Endometrium (tissue), 2 donors: ENCODE measurements at regions not wholly inside any gene's neighbourhood (a gene's known extent, or its start where the extent isn't known, plus 50 kb on each side); places are given as distances from the start of the nearest gene placed in this dataset.
"Not testable (repeated sequence)": the region's sequence is repeated elsewhere in the genome, so short reads cannot be mapped to it uniquely, and the experiment has no call there.

ENCODE experiments used
- FAIRE-seq: peaks from 2 replicates; lab custom pipeline; 2012; peaks lifted over from hg19 to GRCh38; lab: Jason Lieb, UNC
- donor health status: control.
- donor health status: control.

DNA sequence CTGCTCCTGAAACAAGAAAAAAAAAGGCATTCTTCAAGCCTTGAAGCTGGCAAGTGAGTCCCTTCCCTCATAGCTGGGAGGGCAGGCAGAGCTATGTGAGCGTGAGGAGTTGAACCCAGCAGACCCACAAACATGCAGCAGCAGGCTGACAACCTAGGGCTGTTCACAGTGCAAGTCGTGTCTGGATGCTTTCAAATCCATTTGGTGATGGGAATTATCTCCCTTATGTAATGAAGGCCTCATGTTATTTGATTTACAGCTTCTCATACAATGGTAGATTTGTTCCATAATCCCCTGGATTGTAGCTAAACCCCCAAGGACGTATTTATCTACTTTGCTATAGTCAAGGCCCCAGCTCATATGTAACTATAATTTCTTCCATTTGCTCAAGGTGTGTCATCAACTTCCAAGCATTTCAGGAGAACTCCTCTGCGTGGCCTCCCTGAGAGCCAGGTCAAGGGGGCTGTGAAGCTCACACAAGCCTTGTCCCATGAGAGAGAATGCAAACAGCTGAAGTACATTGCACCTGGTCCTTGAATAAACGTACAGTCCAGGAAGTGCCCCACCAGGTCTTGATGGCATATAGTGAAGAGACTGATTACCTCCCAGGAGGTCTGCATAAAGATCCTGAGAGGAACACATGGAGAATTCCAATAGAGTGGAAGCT lies 124.8 kb upstream of the SLC1A3 start:
- no peak for FAIRE-seq

DNA sequence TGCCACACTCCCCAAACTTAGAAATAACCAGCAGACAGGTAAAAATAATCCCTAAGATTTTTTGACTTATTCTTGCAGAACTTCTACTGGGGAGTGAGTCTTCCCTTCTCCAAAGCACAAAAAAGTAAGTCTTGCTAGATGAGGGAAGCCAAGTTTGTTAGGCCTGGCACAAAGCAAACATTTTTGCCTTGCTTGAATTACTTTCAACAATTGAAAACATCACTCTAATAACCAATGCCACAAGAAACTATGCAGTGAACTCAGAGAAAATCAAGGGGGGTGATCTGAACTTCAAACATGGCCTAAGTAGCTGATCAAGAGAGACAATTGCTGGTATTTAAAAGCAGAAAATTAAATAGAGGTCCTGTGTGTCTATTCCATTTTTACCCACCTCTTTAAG lies 123.6 kb upstream of the SLC1A3 start:
- no peak for FAIRE-seq

DNA sequence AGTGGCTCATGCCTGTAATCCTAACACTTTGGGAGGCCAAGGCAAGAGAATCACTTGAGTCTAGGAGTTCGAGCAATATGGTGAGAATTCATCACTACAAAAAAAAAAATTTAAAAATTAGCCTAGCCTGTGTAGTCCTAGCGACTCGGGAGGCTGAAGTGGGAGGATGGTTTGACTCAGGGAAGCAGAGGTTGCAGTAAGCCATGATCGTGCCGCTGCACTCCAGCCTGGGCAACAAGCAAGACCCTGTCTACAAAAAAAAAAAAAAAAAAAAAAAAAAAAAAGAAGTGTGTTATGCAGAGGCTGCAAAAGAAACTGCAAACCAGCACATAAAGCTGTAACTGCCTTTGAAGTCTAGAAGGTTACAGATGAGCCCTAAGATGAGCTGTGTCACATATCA lies 116.9 kb upstream of the SLC1A3 start:
- no peak for FAIRE-seq

DNA sequence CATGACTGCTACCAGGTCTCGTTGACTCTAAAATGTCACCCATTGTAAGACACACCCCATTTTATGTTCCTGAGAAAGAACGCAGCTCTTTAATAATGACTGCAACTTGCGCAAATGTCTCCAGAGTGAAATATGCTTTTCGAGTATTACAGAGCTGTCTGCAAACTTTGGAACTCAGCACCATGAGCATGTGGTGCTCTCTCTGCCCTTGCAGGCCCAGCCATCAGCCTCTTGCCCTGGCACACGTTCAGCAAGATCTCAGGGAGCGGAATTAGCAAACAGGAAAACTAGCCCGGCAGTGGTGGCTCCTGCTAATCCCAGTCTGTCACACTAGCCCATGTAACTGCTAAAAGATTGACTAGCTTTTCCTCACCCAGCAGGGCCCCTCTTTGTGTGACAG lies 114.5 kb upstream of the SLC1A3 start:
- FAIRE-seq, result no peak

DNA sequence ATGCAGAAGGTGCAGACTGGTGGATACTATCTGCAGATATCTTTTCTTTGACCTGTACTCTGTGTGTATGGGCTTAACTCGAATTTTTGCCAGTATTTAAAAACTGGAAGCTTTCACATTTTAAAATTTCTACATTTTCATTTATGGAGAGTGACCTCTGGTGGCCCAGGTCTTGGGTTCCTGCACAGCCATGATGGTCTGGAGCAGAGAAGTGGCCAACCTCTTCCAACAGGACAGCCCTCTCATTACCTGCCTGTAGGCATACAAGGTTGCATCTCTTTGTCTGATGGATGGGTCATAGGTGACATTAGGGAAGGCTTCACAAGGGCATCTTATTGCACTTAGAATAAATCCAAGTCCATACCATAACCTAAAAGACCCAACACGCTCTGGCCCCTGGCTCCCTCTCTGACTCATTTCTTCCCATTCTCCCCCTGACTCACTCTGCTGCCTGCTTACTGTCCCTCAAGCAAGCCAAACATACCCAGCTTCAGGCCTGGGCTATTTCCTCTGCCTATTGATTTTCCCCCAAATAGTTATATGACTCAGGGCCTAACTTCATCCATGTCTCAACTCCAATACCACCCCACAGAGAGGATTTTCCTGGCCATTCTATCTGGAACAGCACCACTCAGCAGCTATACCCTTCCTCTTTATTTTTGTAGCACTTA lies 113.3 kb upstream of the SLC1A3 start:
- no peak for FAIRE-seq

DNA sequence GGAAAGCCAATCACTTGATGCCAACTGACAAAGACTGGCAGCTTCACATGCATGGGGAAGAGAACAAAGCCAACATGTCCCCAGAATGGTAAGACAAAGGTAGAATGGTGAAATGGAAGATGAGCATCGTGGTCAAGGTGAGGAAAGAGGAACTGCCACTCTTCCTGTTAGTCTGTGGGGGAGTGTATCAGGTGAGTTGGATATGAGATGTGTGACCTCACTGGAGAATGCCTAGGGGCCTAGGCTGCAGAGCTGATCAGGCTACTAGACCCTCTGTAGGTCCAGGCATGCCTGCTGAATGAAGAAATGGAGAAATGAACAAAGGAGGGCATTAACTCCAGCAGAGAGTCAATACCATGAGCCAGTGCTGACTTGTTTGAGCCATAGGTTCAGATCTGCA lies 112.4 kb upstream of the SLC1A3 start:
- no peak for FAIRE-seq

DNA sequence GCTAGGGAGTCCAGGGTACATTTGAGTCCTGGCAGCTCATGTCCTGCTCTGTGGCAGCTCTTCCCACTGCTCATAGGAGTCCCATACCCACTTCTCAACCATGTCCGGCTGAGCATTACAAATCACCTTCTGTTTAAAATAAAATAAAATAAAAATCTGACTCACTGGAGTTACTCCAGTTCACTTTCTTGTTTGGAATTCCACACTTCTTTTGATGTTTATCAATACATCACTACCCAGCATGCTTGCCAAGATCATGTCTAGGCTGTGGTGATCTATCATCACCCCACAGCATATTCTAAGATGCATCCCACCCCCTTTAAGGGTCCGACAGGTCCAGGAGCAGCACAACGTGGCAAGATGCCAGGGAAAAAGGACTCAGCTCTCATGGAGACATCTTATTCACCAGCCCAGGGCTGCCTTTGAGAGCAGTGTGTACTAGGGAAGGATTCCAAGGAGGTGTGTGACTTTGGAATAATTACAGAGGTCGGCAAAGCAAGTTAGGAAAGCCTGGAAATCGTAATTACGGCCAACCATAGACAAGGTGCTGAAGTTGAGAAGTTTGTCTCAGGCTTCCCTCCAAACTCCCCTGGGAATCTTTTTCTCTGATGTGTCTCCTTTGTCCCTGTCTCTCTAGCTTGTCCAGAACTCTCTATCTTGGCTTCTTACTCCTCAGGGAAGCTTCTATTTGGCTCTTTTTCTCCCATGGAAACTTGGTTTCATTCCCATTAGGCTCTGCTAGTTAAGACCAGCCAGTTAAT lies 111.4 kb upstream of the SLC1A3 start:
- FAIRE-seq, result no peak

DNA sequence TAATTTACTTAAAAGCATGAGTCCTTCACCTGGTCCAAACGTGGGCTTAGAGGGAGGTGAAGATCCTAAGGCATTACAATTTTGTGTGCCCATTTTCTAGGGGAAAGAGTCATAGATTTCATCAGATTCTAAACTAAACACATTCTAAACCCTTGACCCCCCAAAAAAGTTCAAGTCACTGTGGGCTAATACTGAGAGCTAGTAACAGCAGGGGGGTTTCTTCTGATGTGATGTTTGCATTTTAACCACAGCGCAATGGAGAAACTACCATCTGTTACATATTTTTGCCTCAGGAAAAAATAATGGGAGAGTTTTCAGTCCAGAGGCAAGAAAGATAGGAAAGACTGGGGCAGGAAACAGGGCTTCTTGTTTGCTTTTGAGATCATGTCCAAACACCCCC lies 110.8 kb upstream of the SLC1A3 start:
- no peak for FAIRE-seq

DNA sequence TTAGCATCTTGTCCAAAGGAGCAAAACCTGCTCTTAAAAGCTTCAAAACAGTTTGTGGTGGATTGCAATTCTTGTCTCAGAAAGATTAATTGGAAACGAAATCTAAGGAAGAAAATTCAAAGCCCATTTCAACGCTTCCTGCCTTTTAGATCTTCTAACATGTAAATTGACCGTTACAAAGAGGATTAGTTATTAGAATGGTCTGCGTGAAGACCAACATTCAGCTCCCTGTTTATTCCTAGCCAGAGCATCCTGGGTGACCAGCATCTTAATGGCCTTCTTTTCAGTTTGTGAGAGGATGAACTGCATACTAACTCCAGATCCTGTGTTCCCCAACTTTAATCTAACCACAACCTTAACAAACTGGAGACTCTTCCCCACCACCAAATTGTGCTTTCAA lies 109.9 kb upstream of the SLC1A3 start:
- FAIRE-seq, result no peak

DNA sequence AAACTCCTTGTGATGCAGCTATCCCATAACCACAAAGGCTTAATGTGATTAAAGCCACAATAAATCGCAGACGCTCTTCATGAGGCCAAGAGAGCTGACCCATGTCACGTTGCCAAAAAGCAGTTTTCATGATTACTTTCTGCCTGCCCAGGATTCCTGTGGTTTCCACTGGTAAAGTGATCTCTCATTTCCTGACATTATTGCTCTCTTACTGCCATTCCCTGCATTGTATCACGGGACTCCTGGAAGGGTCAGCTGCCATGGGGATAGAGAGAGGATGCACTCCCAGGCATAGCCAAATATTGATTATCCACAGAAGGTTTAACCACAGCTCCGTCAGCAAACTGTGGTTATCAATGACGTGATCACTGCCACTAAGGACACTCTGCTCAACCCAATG lies 103.8 kb upstream of the SLC1A3 start:
- FAIRE-seq, result no peak

DNA sequence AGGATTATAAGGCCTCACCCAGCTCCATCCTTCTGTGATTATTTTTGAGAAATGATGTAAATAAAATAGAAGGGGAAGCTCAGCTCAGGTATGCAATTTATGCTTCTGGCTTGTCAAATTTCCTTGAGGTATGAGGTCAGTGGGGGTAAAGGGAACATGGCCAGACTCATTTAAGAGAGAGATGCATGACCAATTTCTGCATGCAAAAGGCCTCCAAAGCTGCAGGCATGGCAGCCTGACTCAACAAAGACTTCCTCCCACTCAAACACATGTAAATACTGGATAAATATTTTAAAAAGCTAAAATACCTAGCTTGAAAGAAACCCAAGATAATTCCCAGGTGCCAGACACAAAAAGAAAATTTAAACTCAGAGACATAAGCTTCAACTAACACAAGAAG lies 101.4 kb upstream of the SLC1A3 start:
- no peak for FAIRE-seq

DNA sequence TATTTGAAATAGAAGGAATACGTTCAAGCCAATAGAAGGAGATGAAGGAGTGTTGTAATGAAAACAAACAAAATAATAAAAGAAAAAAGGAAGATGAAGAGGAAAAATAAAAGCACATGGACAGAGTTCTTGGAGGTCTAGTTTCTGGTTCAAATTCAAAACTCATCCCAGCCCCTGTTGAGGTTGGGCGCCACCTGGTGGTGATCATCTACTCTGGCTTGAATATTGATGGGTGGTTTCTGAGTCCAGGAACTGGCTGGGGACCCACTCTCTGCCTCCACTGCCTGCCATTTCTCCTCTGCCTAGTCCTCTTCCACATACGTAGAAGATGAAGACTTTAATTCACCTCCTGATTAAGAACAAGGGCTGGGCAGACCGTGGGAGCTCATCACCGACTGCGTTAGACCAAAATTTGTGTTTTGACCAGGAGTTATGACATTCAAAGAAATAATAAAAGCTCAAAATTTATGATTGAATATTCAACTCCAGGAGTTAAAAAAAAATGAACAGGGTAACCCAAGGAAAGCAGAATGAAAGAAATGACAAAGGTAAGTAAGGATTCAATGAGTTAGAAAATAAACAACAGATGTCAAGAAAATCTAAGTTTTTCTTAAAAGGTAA lies 99.0 kb upstream of the SLC1A3 start:
- no peak for FAIRE-seq

DNA sequence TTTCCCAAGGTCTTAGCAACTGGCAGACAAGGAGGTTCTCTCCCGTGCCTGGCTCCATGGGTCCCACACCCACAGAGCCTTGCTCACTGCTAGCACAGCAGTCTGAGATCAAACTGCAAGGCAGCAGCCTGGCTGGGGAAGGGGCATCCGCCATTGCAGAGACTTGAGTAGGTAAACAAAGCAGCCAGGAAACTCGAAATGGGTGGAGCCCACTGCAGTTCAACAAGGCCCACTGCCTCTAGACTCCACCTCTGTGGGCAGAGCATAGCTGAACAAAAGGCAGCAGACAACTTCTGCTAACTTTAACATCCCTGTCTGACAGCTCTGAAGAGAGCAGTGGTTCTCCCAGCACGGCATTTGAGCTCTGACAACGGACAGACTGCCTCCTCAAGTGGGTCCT lies 98.1 kb upstream of the SLC1A3 start:
- not testable (repeated sequence) for FAIRE-seq

DNA sequence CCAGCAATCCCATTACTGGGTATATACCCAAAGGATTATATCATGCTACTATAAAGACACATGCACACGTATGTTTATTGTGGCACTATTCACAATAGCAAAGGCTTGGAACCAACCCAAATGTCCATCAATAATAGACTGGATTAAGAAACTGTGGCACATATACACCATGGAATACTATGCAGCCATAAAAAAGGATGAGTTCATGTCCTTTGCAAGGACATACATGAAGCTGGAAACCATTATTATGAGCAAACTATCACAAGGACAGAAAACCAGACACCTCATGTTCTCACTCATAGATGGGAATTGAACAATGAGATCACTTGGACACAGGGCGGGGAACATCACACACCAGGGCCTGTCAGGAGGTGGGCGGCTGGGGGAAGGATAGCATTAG lies 92.8 kb upstream of the SLC1A3 start:
- FAIRE-seq, result not testable (repeated sequence)

DNA sequence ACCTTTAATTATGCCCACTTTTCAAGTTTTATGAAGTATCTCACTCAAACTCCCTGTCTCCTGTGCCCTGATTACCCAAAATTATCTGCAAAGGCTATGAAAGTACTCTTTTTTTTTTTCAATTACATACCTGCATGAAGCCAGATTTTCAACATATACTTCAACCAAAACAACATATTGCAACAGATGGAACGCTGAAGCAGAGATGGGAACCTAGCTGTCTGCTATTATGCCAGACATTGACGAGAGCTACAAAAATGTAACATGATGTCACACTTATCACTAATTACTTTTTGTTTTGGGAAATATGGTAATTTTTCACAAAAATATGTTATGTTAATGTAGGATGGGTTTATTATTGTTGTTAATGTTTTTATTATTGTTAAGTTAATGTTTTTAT lies 86.5 kb upstream of the SLC1A3 start:
- FAIRE-seq, result no peak

DNA sequence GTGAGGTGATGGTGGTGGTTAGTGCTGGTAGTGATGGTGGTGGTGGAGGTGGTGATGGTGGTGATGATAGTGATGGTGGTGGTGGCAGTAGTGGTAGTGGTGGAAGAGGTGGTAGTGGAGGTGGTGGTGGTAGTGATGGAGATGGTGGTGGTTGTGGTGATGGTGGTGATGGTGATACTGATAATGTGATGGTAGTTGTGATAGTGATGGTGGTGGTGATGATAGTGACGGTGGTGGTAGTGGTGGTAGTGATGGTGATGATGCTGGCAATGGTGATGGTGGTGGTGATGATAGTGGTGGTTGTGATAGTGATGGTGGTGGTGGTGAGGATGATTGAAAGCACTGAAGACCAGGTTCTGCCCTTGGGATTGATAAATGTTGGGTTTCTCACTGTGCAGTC lies 85.2 kb upstream of the SLC1A3 start:
- no peak for FAIRE-seq

DNA sequence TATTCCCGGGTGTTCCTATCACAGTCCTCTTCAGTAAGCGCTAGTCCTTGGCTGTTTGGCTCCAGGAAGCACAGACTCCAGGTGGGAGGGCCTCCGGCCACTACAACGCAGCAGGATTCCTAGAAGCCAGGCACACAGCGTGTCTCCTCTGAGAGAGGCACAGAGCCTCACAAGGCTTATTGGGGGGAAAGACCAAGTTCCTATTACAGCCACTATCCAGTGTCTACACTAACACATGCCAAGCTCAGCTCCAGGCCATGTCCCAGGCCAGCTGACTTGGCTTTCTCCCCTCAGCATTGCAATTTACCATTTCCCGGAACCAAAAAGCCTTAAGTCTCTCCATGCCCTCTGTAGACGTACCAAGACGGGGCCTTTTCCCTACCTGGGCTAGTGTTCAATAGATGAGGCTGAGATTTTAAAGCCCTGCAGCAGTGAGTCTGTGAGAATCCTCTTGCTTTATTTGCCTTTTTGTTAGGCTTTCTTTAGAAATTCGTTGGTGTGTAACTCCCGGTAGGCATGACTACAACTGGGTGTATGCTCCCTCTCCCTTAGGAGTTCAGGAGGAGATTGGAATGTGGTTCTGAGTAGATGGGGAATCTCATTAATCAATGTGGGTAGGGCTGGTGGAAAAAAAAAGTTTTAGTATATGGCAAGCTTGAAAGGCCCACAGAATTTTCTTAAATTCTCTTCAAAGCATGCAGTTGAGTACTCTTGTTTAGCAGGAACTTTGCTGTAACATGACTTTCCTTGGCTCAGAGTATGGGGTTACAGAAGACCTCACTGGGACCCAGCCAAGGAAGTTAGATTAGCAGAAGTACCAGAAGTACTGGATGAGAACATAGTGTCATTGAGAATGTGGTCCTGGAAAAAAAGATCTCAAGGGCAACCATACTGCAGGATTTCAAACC lies 84.3 kb upstream of the SLC1A3 start:
- no peak for FAIRE-seq

DNA sequence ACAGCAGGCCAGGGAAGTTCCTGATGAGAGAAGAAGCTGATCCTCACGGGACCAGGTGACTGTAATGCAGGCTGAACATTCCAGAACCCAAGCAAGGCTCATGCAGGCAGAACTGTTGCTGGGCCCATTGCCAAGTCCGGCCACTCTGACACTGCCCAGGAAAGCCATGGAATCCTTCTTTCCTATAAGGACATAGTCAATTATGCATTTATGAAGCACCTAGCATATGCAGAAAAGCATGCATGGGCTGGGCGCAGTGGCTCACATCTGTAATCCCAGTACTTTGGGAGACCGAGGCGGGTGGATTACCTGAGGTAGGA lies 83.7 kb upstream of the SLC1A3 start:
- no peak for FAIRE-seq

DNA sequence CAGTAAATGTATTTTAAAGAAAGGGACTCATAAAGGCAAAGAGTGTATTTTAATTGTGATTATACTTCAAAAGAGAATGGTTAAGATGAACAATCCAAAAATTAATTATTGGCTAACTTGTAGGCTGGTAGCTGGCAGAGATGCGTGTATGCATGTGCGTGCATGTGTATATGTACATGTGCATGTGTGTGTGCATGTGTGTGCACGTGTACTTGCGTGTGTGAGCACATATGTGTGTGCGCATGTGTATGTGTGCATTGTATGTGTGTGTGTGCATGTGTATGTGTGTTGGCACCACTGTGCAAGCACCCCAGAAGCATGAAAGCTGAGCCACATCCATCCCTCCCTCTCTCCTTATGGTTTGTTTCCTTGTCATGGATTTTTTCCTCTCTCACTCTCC lies 83.0 kb upstream of the SLC1A3 start:
- FAIRE-seq, result no peak

DNA sequence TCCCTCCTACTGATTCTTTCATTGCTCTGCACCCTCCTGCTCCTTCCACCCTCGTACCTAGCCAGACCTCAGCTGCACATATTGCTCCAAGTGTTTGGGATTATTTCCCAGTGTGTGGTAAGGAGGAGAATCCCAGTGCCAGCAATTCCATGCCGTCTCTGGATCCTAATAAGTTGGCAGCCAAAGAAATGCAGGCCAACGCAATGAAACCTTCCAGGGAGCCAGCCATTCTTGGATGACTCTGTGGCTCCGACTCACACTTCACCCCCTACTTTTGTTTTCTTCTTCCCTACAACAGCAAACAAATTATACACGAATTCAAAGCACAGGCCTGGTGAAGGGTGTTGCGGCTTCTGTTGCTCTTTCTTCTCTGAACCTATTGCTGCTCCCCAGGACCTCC lies 82.5 kb upstream of the SLC1A3 start:
- no peak for FAIRE-seq

DNA sequence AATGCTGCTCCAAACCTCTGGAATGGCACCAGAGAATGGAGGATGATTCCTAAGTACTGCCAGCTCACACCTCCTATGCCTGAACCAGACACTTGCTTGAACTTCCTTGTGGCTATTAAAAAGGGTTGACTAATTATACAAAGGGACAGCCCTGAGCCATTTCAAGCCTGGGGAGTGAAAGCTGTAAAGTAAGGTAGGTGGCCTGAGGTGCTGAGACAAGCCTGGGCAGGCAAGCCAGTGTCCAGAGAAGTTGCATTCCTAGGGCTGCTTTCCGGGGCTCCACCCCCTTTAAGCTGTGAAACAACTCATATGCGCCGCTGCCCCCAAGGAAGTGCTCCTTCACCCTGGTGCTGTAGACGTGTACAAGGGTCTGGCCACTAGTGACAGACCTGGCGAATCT lies 79.9 kb upstream of the SLC1A3 start:
- FAIRE-seq, result no peak

DNA sequence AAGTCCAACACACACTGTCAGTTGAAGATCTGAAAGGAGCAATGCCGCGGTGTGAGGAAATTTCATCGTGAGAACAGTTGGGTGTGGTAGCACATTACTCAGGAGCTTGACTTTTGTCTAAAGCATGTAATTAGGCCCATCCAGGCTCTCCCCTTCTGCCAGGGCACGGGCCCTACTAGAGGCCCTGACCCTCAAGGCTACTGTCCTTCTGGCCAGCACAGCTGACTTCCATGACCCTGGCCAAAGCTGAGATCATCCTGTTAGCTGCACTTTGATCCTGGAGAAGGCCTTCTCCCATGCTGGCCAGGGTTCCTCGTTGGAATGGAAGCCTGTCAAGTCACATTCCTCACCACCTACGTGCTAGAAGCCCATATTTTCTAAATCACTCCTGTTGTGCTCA lies 77.8 kb upstream of the SLC1A3 start:
- FAIRE-seq, result no peak
